ENCODE measurements at regions not wholly inside any gene's neighbourhood (a gene's known extent, or its start where the extent isn't known, plus 50 kb on each side); places are given as distances from the start of the nearest gene placed in this dataset.

- Histone ChIP-seq H3F3A (ENCODE audit: low read depth) (no peaks in the 10 kb centered on the region), H3K27me3 (no peaks in the 10 kb centered on the region), H3K4me1 (no peaks in the 10 kb centered on the region), H3K9ac (no peak overlapping the region), H3K36me3 (no peaks in the 10 kb centered on the region), H3K4me3 (no peak overlapping the region), H2AFZ (replicated peaks) (no peak overlapping the region), H4K20me1 (ENCODE audit: low read depth) (no peaks in the 10 kb centered on the region), H3K4me2 (no peak overlapping the region), H3K27ac (no peak overlapping the region), H3K79me2 (ENCODE audit: low read depth) (no peaks in the 10 kb centered on the region), H3K9me3 (ENCODE audit: low read depth) (no peaks in the 10 kb centered on the region)
- no peaks in the 10 kb centered on the region for H3K36me3 Mint-ChIP-seq
- H3K4me3 Mint-ChIP-seq = no peak overlapping the region
- H3K4me1 Mint-ChIP-seq = no peaks in the 10 kb centered on the region
- no peak overlapping the region for H3K27ac Mint-ChIP-seq
- no peak for DNase-seq (ENCODE audit: low spot score)
- H3K27me3 Mint-ChIP-seq (ENCODE audit: insufficient read depth, low read depth) = peaks cover 2% of the 10 kb centered on the region
- TF ChIP-seq CTCF (IDR thresholded peaks at IDR 0.05) (no peak), EZH2 (IDR thresholded peaks at IDR 0.05) (no peak), EZH2phosphoT487 (IDR thresholded peaks at IDR 0.05) (no peak)
- no peaks in the 10 kb centered on the region for H3K9me3 Mint-ChIP-seq
Observed at GRCh38 chr19:33921165-33921564, 124.5 kb downstream of the KCTD15 start.

DNA sequence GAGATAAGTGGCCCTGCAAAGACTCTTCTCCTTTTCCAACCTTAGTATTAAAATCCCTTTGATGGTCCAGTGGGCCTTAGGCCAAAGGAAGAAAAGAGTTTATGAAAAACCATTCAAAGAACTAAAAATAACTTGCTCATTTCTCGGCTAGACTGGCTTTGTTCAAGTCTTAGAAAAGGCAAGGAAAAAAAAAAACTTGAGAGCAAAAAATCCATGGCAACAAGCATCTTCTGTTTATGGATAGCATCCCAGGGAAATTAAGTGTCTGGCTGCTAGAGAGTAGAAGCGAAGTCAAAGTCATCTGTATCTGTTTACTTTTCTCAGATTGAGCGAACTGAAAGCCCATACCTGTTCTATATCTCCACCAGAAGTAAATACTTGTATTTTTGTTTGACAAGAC lies 129.6 kb downstream of the KCTD15 start:
- DNase-seq (ENCODE audit: low spot score) = no peak
- H3K36me3 Mint-ChIP-seq = no peaks in the 10 kb centered on the region
- H3K4me3 ChIP-seq = no peak overlapping the region
- no peaks in the 10 kb centered on the region for H3K9me3 ChIP-seq (ENCODE audit: low read depth)
- H3K4me3 Mint-ChIP-seq = no peak overlapping the region
- no peaks in the 10 kb centered on the region for H3K9me3 Mint-ChIP-seq
- H3K27ac ChIP-seq = no peak overlapping the region
- H3F3A ChIP-seq (ENCODE audit: low read depth) = no peaks in the 10 kb centered on the region
- H3K27ac Mint-ChIP-seq = no peak overlapping the region
- H3K4me1 Mint-ChIP-seq = peaks cover 2% of the 10 kb centered on the region
- H3K27me3 Mint-ChIP-seq (ENCODE audit: insufficient read depth, low read depth) = no peaks in the 10 kb centered on the region
- no peaks in the 10 kb centered on the region for H3K27me3 ChIP-seq
- H2AFZ ChIP-seq (replicated peaks) = no peak overlapping the region
- no peaks in the 10 kb centered on the region for H3K36me3 ChIP-seq
- no peak for TF ChIP-seq EZH2phosphoT487 (IDR thresholded peaks at IDR 0.05)
- TF ChIP-seq EZH2 (IDR thresholded peaks at IDR 0.05) = no peak
- no peak for TF ChIP-seq CTCF (IDR thresholded peaks at IDR 0.05)
- H3K4me2 ChIP-seq = no peak overlapping the region
- no peaks in the 10 kb centered on the region for H3K4me1 ChIP-seq
- no peaks in the 10 kb centered on the region for H4K20me1 ChIP-seq (ENCODE audit: low read depth)
- no peak overlapping the region for H3K9ac ChIP-seq
- no peaks in the 10 kb centered on the region for H3K79me2 ChIP-seq (ENCODE audit: low read depth)

GRCh38 chr19:33927789-33928457 lies 131.3 kb downstream of the KCTD15 start:
- H3K4me3 Mint-ChIP-seq = no peak overlapping the region
- no peak for DNase-seq (ENCODE audit: low spot score)
- Histone ChIP-seq H3K4me1 (no peaks in the 10 kb centered on the region), H3K4me3 (no peak overlapping the region), H3K79me2 (ENCODE audit: low read depth) (no peaks in the 10 kb centered on the region), H3K27ac (no peak overlapping the region), H2AFZ (replicated peaks) (no peak overlapping the region), H3K9me3 (ENCODE audit: low read depth) (no peaks in the 10 kb centered on the region), H3K4me2 (no peak overlapping the region), H4K20me1 (ENCODE audit: low read depth) (no peaks in the 10 kb centered on the region), H3K36me3 (no peaks in the 10 kb centered on the region), H3K9ac (no peak overlapping the region), H3F3A (ENCODE audit: low read depth) (no peaks in the 10 kb centered on the region), H3K27me3 (no peaks in the 10 kb centered on the region)
- H3K27me3 Mint-ChIP-seq (ENCODE audit: insufficient read depth, low read depth) = peaks cover 2% of the 10 kb centered on the region
- TF ChIP-seq EZH2 (IDR thresholded peaks at IDR 0.05) (no peak), CTCF (IDR thresholded peaks at IDR 0.05) (no peak), EZH2phosphoT487 (IDR thresholded peaks at IDR 0.05) (no peak)
- peaks cover under 1% of the 10 kb centered on the region for H3K9me3 Mint-ChIP-seq
- H3K27ac Mint-ChIP-seq = no peak overlapping the region
- H3K36me3 Mint-ChIP-seq = no peaks in the 10 kb centered on the region
- peaks cover 2% of the 10 kb centered on the region for H3K4me1 Mint-ChIP-seq
